Inferior parietal cortex (tissue), 1 donor: ENCODE measurements at regions not wholly inside any gene's neighbourhood (a gene's known extent, or its start where the extent isn't known, plus 50 kb on each side); places are given as distances from the start of the nearest gene placed in this dataset.

Experiments
- DNase-seq: peaks from one replicate; pipeline ENCODE4 v3.0.0-alpha.2; 2016; ENCODE audit errors: extremely low spot score

DNA sequence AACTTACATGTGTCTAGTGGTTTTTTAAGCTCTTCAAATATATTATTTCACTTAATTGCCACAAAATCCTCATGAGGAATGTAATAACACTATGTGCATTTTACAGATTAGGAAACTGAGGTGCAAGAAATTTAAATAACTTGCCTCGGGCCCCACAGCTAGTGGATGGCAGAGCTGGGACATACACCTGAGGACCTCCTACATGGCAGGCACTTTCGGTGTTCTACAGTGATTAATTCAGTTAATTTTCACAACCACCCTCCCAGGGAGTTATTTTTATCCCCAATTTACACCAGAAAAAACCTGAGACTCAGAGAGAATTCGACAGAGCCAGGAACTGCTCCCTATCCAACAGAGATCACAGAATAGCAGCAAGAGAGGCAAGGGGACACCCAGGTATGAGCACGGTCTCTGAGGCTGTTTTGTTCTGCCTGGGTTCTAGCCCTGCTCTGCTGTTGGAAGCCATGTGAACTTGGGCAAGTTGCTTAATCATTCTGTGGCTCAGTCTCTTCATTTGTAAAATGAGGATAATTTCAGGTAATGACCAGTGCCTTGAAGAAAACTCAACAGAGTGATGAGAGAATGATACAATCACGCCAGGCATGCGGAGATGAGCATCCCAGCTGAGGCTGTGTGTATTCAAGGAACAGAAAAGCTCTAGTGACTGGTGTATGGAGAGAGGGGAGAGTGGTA, 82.3 kb downstream of the MYCN start:
- DNase-seq = no peak

DNA sequence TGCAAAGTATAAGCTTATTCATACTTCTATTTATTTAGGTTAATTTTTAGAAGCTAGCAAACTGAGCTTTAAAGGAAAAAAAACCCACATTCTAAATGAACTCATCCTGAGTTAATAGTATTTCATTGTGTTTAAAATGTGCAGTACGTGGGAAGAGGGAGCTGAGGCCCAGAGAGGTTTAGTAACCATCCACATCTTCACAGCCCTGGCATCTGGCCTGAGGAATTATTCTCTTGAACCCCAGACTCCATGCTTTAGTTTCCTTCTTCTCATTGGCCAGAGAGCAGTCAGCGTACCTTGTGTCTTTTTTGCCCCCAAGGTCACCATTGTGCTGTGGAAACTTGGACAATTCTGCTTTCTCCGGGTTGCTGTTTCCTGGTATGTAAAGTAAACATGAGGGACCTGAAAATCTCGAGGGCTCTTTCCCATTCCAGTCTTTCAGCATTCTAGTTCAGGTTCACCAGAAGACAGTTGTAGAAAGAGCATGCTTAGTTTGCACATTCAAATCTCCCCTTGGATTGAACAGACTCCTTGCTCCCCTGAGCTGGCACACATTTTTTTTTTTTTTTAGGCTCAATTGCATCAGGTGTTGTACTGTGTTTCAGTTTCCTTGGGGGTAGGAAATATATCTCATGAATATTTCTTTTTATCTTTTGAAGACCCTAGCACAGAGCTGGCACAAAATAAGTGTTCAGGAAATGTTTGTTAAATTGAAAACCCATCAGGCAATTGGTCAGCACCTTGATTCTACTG, 81.4 kb downstream of the MYCN start:
- DNase-seq = no peak

DNA sequence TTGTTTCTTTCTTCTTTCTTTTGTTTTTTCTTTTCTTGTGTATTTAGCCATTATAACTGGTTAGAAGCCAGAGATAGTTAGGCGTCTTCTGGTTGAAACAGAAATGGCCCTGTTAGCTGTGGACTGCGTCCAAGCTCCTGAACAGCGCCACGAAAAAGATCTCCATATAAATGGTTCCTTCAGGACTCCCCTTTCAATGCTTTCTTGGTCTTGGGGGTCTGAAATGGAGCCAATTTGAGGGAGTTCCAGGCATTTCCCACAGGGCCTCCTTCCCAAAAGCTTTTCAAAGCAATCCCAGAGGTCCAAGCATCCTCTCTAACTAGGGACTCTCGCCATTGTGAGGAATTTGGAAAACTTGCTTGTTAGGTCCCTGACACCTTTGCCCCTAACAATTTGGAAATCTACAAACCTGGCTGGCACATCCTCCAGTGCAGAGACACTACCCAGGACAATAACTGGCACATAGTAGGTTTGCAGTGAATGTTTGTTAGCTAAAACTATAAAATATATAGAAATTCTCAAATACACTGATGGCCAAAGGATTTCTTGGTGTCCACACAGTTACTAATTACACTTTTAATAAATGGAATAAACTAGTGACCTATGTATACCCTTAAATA, 80.1 kb downstream of the MYCN start:
- peak; percentile 34 for DNase-seq

DNA sequence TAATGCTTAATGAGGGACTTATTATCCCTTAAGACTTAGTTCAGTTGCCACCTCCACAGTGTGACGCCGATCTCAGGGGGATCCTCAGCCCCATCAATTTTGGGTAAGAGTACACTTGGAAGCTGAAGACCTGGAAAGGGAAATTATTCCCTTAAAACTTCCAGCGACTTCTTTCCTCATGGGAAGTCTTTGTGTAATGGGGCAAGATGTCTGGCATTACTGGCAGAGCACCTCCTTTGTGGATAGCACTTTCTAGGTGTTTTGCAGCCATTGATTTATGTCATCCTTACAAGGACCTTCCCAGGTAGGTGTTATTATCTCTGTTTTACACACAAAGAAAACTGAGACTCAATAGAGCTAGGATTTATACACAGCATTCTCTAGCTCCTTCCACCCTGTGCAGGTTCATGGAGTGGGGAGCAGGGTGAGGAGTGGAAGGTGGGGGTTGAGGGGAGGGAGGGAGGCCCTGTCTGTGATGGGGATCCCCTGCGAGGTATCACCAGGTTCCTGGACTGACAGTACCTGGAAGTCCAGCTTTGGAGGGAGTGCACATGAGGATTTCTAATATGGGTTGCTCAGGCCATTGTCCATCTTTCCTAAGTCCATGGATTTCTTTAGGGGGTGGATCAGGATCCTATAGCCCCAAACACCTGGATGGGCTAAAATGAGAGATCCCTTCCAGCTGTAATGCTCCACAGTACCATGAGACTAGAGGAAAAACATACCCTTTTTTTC, 79.4 kb downstream of the MYCN start:
- no peak for DNase-seq

DNA sequence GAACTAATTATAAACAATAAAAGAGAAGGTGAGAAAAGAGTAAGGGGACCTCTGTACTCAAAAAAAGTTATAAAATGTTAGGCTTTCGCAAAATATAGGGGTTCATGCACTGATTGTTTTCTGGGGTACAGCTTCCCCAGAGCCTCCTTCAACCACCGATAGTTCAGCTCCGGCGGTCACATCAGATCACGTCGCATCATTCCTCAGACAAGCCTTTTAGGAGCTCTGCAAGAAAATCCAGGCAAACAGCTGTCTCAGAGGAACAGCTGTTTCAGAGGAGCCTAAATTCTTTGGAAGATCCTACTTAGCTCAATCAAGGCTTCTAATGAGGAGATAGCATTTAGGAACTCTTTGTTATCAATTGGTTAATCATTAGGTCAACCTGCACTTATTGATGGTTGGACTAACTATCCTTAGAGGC, 78.7 kb downstream of the MYCN start:
- DNase-seq = no peak

DNA sequence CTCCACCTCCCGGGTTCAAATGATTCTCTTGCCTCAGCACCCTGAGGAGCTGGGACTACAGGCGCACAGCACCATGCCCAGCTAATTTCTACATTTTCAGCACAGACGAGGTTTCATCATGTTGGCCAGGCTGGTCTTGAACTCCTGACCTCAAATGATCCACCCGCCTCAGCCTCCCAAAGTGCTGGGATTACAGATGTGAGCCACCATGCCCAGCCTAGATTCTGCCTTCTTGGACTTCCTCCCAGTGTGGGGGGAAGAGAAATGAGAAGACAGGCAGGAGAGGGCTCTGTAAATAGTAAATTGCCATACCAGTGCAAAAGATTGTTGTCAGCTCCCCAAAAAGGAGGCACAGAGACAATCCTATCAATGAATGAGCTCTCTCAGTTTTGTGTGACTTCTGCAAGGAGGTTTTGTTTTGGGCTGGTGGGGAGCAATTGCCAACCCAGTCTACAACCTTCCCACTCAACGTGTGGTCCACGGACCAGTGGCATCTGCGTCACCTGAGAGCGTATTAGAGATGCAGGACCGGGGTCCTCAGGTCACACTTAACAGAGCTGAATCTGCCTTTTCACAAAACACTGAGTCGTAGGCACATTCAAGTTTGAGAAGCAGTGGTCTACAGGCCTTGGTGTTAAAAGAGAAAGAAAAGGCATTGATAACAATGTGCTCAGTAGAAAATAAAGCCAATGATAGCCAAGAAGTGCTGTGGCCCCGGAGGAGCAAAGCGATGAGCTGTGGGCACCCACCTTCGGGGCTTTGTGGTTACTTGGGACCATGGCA, 78.1 kb downstream of the MYCN start:
- DNase-seq = no peak

DNA sequence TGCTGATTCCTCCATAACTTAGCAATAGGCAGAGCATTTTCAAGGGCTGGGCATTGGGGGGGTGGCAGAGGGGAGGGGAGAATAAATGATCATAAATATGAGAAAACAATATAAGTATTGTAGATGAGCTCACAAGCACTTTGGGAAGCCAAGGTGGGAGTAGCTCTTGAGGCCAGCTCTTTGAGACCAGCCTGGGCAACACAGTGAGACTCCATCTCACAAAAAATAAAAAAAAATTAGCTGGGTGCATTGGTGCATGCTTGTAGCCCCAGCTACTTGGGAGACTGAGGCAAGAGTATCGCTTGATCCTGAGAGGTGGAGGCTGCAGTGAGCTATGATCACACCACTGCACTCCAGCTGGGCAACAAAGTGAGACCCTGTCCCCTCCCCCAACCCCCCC, 75.9 kb downstream of the MYCN start:
- no peak for DNase-seq

DNA sequence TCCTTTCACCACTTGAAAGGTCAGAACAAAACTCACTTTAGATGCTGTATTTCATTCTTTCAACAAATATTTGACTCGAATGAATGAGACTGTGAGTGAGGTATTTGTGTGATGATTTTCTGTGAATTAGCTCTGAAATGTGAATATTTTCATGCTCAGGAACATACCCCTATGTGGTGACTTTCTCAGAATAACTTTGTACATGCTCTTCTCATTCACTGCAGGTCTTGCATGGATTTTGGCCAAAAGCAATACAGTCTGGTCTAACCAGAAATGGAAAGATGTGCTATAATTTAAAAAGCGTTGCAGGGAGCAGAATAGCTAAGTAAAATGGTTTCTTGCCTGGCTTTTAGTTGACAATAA, 75.5 kb downstream of the MYCN start:
- no peak for DNase-seq

DNA sequence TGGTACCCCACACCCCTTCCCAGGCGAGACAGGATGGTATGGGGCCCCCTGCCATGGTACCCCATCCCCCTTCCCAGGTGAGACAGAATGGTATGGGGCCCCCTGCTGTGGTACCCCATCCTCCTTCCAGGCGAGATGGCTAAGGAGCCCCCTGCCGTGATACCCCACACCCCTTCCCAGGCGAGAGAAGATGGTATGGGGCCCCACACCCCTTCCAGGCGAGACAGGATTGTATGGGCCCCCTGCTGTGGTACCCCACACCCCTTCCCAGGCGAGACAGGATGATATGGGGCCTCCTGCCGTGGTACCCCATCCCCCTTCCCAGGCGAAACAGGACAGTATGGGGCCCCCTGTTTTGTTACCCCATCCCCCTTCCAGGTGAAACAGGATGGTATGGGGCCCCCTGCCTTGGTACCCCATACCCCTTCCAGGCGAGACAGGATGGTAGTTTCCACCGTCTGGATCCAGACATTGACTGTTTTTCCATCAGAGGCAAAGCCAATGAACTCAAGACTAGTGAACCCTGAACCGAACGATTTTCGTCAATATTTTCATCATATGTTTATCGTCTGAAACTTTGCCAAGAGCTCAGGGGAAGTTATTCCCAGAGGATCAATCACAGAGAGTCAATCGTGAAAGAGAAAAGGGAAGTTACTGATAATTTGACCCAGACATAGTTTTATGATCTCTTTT, 75.0 kb downstream of the MYCN start:
- DNase-seq = no peak

DNA sequence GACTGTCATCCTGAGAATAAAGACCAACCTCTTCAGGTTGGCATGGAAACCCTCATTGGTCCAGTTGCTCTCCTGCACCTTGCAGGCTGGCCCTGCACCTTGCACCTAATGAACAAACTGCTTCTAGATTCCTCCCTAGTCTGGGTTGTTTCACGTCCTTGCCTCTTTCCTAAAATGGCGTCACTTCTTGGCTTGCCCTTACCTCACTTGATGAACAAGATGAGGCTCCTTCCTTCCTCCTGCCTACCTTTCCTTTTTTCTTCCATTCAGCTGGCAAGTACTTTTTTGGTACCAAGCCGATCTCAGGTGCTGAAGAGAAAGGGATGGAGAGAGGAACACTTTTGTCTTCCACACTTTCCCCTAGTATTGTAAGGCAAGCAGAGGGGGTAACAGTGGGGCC, 74.5 kb downstream of the MYCN start:
- DNase-seq = no peak

DNA sequence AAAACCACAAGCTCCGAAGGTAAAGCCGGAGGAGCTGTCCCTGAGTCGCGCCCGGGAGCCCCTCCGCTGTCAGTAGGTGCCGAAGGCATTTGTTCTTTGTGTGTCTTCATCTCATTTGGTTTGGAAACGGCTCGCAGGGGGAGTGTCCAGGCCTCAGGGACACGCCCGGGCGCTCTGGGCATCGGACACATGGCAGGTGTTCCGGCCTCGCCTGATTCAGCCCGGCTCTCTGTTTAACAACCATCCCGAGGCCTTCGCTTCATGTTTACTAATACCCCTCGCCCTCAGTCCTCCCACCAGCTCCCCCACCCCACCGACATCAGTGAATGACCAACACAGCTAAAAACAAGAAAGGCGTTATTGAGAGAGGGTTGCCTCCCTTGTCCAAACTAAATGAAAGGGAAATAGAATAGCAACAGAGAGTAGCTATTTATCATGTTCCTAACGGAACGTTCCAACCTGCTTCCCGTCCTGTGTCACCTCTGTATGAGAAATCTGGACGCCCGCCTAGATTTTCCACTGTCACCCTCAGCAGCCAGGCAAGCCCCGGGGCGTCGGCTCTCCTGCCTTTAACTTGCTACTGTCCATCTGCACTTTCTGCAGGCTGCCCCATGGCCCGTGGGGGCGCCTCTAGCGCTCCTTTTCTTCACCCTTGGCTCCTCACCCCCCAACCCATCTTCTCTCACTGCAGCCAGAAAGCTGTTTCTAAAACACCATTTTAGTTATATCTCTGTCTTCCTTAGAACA, 73.9 kb downstream of the MYCN start:
- DNase-seq = no peak

DNA sequence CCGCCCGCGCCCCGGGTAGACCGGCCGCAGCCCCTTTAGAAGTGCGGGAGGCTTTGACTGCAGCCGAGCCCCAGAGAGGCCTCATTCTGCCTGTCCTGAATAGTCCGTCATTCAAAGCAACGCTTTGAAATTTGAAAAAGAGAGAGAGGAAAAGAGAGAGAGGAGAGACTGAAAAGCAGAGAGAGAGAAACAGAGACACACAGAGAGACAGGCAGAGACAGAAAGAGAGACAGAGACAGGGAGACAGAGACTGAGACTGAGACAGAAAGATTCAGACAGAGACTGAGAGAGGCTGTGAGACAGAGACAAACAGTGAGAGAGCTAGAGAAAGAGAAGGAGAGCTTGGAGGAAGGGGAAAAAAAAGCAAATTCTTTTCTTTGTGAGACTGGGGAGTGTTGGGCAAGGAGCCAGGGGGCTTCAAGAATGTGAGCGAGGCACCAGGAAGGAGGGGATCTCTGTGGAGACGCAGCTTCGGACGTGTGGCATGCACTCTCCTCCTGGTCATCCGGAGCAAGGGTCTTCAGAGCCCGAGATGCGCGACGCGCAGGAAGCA, 73.1 kb downstream of the MYCN start:
- DNase-seq = no peak

DNA sequence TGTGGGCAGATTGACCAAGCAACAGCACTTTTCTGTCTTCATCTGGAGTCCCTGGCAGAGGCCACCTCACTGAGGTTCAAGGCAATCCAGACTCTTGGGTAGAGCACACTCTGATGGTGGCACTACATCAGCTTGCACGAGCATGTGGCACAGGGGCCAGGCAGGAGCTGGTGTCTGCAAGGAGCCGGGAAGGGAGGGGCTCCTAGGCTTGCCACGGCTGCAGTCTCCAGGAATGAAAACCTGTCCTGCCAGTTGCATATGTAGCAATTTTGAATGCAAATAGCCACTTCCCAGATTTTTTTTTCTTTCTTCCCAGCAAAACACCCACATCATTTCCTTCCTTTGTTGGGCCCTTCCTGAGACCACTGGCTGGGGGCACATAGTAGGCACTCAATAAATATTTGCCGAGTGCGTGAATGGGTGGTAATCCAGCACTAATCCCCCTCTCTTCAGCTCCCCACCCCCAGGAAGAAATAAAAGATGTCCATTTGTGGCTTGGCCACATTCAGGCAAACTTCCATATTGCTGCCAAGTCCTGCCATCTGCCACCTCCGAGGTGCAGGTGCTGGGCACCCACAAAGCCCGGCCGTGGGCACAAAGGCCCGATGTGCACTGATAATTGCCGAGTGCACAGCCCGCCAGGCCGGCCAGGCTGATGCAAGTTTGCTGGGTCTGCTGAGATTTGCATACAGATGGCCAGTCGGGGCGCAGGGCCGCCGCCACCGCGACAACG, 72.4 kb downstream of the MYCN start:
- DNase-seq = no peak

DNA sequence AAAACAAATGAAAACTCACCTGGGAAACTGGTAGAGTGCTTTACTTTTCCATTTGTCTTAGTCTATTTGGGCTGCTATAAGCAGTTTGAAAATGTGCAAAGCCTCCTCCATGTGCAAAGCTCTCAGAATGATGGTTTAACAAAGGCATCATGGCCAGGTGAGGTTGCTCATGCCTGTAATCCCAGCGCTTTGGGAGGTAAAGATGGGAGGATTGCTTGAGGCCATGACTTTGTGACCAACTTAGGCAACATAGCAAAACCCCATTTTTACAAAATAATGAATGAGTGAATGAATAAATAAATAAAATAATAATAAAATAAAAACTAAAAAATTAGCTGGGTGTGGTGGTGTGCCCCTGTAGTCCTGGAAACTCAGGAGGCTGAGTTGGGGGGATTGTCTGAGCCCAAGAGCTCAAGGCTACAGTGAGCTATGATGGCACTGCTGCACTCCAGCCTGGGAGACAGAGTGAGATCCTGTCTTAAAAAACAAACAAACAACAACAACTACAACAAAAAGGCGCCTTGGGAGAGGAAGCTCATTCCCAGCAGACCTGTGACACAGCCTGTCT, 71.8 kb downstream of the MYCN start:
- DNase-seq = no peak

DNA sequence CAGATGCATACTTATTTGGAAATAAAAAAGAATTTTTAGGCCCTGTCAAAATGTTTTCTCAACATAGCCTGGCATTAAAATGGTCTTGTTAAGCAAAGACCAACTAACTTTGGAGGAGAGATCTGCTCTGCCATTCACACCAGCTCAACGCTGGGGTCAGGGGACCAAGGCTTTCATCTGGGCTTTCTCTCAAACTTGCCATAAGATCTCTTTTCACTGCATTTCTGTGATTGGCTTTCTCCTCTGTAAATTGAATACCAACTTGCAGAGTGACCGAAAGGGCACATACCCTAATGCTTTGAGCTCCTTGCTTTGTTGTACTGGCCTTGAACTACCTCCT, 71.2 kb downstream of the MYCN start:
- no peak for DNase-seq

DNA sequence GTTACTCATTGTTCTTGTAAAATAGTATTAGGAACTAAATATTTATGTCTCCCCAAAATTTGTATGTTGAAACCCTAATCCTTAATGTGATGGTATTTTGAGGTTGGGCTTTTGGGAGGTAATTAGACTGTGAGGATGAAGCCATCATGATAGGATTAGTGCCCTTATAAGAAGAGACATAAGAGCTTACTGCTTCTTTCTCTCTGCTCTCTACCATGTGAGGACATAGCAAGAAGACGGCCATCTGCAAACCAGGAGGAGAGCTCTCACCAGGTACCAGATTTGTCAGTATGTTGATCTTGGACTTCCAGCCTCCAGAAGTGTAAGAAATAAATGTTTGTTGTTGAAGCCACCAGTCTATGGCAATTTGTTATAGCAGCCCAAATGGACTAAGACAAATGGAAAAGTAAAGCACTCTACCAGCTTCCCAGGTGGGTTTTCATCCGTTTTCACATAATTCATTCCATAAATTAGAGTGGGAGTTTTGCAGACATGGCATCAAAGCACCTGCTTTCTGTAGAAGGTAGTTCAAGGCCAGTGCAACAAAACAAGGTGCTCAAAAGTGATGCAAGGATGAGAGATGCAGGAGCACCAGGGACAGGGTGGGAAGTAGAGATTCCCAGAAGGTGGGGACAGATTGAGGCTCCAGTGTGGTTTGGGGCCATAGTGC, 70.7 kb downstream of the MYCN start:
- DNase-seq = no peak

DNA sequence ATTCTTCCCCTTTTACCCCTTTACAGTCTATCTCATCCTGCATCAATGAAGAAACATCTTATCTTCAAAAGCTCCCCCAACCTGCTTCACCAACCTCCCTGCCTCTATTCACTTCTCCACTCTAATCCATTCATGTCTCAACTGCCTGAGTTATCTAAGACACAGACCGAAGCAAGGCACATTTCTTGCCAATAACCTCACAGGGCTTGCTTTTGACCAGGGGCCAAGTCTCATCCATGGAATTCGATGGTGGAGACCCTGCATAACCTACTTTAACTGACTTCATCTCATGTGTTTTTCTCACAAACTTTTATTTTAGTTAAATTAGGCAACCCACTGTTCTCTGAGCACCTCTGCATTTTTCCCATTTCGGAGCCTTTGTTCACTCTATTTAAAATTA, 69.7 kb downstream of the MYCN start:
- DNase-seq = no peak

DNA sequence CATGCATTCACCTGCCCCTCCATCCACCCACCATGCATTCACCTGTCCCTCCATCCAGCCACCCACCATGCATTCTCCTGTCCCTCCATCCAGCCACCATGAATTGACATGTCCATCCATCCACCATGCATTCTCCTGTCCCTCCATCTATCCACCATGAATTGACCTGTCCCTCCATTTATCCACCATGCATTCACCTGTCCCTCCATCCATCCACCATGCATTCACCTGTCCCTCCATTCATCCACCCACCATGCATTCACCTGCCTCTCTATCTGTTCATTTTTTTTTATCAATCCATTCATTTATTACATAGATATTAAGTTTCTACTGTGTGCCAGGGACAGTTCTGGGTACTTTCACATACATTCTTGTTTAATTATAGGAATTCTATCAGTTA, 69.2 kb downstream of the MYCN start:
- DNase-seq = no peak

DNA sequence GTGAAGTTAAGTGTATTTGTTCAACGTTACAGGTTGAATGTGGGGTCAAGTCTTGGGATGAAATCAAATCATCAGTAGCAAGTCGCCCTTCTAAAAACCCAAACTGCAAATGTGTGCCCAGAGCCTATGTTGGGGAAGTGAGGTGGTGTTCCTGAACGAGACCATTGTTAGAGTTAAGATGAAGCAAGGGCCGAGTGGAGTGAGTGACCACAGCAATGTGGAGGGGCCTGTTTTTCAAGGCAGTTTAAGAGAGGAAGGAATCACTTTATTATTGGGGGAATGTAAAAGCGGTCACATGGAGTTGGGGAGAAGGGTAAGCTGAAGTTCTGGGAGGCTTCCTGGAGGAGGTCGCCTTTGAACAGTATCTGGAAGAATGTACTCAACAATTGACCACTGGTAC, 68.5 kb downstream of the MYCN start:
- no peak for DNase-seq
